Astrocyte of the spinal cord (primary cell): ENCODE measurements at regions not wholly inside any gene's neighbourhood (a gene's known extent, or its start where the extent isn't known, plus 50 kb on each side); places are given as distances from the start of the nearest gene placed in this dataset.

ENCODE experiments used
- DNase-seq: peaks from one replicate; pipeline ENCODE4 v3.0.0; 2011; ENCODE audit warnings: low read depth, low spot score
- H3K4me3 ChIP-seq: 2 replicates; pipeline ENCODE4 v1.5.1; 2011; ENCODE audit warnings: low read depth, mild to moderate bottlenecking, low read length, moderate library complexity
- in situ Hi-C: cut with HindIII; loops from 2 replicates; pipeline ENCODE4 v1.10.0; 2017; ENCODE audit warnings: low sequenced_read_pairs
- TF ChIP-seq, protein P1 (sequence below): IDR thresholded peaks from 2 replicates; pipeline ENCODE4 v1.5.1; 2012; ENCODE audit warnings: low read depth, mild to moderate bottlenecking, low read length, inconsistent platforms

DNA sequence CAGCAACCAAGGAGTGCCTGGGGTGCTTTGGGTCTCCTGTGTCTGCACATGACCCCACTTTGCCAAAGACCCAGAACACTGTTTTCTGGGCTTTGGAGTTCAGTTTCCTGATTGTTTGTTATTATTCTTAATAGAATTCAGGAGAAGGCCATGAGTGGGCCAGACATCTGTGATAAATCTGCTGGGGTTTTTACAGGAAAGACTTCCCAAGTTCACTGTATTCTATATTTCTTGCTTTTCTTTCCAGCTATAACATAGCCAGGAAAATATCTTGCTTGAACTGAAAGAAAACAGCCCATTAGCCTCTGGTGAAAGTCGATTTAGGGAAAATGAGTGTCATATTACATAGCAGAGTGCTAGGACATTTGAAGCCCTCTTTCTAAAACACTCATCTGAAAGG lies 345.1 kb upstream of the USP24 start:
- no peak overlapping the region for H3K4me3 ChIP-seq
- DNase-seq = no peak
- in situ Hi-C loops = no loop called here
- TF ChIP-seq, protein P1, sequence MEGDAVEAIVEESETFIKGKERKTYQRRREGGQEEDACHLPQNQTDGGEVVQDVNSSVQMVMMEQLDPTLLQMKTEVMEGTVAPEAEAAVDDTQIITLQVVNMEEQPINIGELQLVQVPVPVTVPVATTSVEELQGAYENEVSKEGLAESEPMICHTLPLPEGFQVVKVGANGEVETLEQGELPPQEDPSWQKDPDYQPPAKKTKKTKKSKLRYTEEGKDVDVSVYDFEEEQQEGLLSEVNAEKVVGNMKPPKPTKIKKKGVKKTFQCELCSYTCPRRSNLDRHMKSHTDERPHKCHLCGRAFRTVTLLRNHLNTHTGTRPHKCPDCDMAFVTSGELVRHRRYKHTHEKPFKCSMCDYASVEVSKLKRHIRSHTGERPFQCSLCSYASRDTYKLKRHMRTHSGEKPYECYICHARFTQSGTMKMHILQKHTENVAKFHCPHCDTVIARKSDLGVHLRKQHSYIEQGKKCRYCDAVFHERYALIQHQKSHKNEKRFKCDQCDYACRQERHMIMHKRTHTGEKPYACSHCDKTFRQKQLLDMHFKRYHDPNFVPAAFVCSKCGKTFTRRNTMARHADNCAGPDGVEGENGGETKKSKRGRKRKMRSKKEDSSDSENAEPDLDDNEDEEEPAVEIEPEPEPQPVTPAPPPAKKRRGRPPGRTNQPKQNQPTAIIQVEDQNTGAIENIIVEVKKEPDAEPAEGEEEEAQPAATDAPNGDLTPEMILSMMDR = no peak

DNA sequence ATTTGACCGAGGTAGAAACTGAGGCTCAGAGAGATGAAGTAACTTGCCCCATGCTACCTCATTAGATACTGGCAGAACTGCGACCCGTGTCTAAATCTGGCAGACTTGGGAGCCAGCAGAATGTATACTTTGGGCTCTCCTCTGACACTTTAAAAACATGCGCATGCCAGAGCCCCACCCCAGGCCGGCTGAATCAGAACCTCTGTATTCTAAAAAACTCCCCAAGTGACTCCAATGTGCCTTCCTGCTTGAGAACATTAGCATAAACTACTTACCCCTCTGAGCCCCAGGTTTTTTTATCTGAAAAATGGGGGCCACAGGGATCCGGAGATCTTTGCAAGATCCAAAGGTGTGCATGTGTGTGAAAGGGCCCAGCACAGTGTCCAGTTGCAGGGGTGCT lies 344.7 kb upstream of the USP24 start:
- in situ Hi-C loops = no loop called here
- no peak overlapping the region for H3K4me3 ChIP-seq
- no peak for DNase-seq
- TF ChIP-seq, protein P1 = no peak

GRCh38 chr1:55559161-55559611 lies 344.0 kb upstream of the USP24 start:
- in situ Hi-C loops = no loop called here
- H3K4me3 ChIP-seq = no peak overlapping the region
- TF ChIP-seq, protein P1 = no peak

DNA sequence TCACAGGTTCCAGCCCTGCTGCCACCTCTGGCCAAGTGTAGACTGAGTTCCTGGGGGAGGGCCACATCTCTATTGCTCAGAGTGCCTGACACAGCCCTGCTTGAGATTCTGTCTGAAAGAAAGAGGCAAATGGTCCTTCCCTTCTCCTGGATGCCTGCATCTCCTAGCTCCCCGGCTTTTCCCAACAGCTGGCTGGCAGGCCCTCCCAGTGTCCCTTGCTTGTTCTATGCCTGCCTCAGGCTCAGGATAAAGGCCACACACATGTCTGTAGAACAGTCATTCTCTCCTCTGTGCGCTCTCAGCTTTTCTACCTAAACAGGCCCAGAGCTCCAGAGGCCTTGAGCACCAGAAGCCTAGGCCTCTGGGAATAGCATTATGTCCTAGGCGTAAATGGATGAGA lies 343.4 kb upstream of the USP24 start:
- TF ChIP-seq, protein P1 = no peak
- no peak for DNase-seq
- no peak overlapping the region for H3K4me3 ChIP-seq
- in situ Hi-C loops = no loop called here

More at GRCh38 chr1:55559161-55559611, 344.0 kb upstream of the USP24 start:
- DNase-seq = no peak

DNA sequence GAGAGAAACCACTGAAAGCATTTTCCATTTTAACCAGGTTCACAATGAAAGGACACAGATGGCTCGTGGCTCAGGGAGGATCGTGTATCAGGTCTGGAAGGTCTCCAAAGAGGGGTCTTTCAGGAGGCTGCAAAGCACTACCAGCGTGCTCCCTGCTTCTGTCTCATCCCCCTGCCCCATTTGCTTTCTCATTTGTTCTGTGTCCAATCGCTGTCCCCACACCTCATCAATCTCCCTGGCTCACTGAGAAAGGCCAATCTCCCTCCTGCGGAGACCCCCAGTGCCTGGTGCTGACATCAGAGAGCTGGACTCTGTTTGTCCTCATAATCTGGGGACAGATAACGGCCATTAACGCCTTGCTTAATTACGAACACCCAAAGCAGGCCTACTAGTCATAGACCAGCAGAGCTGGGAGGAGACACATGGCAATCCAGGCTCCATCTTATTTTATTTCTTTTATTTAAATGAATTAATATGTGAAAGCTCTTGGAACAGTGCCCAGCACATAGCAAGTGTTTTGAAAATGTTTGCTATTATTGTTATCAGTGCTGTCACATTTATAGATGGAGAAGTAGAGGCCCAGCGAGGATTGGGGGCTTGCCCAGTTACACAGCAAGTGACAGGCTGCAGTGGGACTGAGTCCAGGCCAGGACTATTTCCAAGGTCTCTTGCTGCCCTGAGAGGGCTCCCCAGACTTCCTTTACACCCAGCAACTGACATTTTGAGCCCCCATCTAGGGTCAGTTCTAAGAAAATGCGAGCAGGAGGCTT lies 341.0 kb upstream of the USP24 start:
- no peak for DNase-seq
- TF ChIP-seq, protein P1 = no peak
- in situ Hi-C loops = no loop called here
- no peak overlapping the region for H3K4me3 ChIP-seq

GRCh38 chr1:55554611-55555010 lies 339.4 kb upstream of the USP24 start:
- TF ChIP-seq, protein P1 = no peak
- DNase-seq = no peak
- H3K4me3 ChIP-seq = no peak overlapping the region
- in situ Hi-C loops = no loop called here
